GM12864 (cell line): ENCODE measurements at regions not wholly inside any gene's neighbourhood (a gene's known extent, or its start where the extent isn't known, plus 50 kb on each side); places are given as distances from the start of the nearest gene placed in this dataset.

Source experiments
- DNase-seq: peaks from one replicate; pipeline ENCODE4 v3.0.0-alpha.2; 2011; ENCODE audit warnings: low read depth
- H3K4me3 ChIP-seq: 2 replicates; pipeline ENCODE4 v1.5.1; 2011; ENCODE audit warnings: mild to moderate bottlenecking, low read depth, low read length, control low read depth
- TF ChIP-seq, protein P1 (sequence below): IDR thresholded peaks from 2 replicates; pipeline ENCODE4 v1.5.1; 2011; ENCODE audit warnings: low read depth, mild to moderate bottlenecking, moderate library complexity, low read length, control low read depth, inconsistent platforms; ENCODE audit errors: missing control alignments

GRCh38 chr12:3361146-3361545, 129.9 kb upstream of the PRMT8 start:
- DNase-seq = no peak
- H3K4me3 ChIP-seq = no peak overlapping the region
- TF ChIP-seq, protein P1, sequence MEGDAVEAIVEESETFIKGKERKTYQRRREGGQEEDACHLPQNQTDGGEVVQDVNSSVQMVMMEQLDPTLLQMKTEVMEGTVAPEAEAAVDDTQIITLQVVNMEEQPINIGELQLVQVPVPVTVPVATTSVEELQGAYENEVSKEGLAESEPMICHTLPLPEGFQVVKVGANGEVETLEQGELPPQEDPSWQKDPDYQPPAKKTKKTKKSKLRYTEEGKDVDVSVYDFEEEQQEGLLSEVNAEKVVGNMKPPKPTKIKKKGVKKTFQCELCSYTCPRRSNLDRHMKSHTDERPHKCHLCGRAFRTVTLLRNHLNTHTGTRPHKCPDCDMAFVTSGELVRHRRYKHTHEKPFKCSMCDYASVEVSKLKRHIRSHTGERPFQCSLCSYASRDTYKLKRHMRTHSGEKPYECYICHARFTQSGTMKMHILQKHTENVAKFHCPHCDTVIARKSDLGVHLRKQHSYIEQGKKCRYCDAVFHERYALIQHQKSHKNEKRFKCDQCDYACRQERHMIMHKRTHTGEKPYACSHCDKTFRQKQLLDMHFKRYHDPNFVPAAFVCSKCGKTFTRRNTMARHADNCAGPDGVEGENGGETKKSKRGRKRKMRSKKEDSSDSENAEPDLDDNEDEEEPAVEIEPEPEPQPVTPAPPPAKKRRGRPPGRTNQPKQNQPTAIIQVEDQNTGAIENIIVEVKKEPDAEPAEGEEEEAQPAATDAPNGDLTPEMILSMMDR = no peak

DNA sequence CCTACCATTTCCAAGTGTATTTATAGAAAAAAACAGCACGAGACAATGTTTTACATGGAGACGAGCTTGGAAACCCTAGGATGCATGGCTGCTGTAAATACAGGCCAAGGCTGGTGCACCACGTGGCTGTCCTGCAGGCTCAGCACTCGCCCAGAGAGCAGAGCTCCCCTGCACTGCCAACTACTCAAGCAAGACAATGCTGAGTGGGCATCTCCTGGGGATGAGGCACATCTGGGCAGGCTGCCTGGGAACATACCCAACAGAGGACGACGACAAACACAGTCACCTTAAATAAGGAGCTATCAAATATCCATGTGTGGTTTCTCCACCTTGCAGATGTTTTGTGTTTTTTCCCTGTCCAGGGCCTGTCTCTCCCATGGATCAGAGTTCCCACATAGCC, 128.3 kb upstream of the PRMT8 start:
- H3K4me3 ChIP-seq = no peak overlapping the region
- no peak for DNase-seq
- TF ChIP-seq, protein P1 = no peak

- TF ChIP-seq, protein P1 = no peak
- DNase-seq = no peak
- no peak overlapping the region for H3K4me3 ChIP-seq
Measured at GRCh38 chr12:3363608-3364007, 127.4 kb upstream of the PRMT8 start.

- no peak overlapping the region for H3K4me3 ChIP-seq
- DNase-seq = no peak
- TF ChIP-seq, protein P1 = no peak
Measured at GRCh38 chr12:3364226-3364625, 126.8 kb upstream of the PRMT8 start.

DNA sequence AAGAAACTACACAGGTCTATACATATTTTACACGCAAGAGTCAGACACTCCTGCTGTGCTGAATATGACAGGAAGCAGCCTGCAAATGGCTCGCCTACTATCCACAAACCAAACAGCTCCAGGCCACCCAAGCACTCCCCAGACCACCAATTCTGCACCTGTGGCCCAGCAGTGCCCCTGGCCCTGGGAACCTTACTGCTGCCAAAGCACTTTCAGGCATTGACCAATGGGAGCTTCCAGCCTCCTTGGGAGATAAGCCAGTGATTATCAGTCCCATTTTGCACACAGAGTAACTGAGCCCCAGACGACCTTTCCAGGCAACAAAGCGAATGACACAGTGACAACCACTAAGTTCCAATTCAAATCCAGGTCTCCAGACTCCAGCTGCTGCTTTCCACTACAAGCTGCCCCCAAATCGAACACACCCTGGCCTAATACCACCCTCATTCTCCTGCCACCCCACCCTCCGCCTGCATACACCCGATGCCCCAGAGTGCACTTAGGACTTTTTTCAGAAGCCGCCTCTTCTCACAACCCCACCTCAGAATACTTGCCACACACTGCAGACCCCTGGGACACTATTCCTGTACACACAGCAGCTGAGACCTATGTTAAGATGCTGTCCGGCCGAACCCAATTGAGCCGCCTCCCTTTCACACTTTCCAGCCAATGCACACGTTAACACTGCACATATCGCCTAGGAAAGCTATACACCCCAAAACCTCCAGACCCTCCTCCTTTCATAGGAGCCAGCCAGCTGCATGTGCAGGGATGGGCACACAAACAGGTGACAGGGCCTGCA, 126.1 kb upstream of the PRMT8 start:
- TF ChIP-seq, protein P1 = no peak
- no peak for DNase-seq
- H3K4me3 ChIP-seq = no peak overlapping the region

GRCh38 chr12:3365463-3366411, 125.3 kb upstream of the PRMT8 start:
- TF ChIP-seq, protein P1 = no peak
- H3K4me3 ChIP-seq = no peak overlapping the region
- no peak for DNase-seq
